MCF 10A (cell line): ENCODE measurements at regions not wholly inside any gene's neighbourhood (a gene's known extent, or its start where the extent isn't known, plus 50 kb on each side); places are given as distances from the start of the nearest gene placed in this dataset.
"Not testable (repeated sequence)": the region's sequence is repeated elsewhere in the genome, so short reads cannot be mapped to it uniquely, and the experiment has no call there.

ENCODE experiments used
- BruUV-seq: library from RNA; stranded (reverse); fragments of 400-500 nt; replicated peaks from 2 replicates; lab custom pipeline; 2021; lab: Mats Ljungman, UMichigan
- CTCF ChIA-PET: fragments of 300-600 bp; sonication (Branson Sonifier 250); formaldehyde crosslinking; extraction: SDS; loops from one replicate; lab custom pipeline; 2021; ENCODE audit warnings: antibody characterized with exemption, inconsistent platforms; lab: Yijun Ruan, JAX
- POLR2A ChIA-PET: fragments of 300-600, 350-650 bp; sonication (Branson Sonifier 250); formaldehyde crosslinking; extraction: SDS; loops from one replicate; lab custom pipeline; 2020; ENCODE audit warnings: antibody characterized with exemption, inconsistent platforms; lab: Yijun Ruan, JAX
- DNase-seq: peaks from one replicate; pipeline ENCODE4 v3.0.0-alpha.2; 2018; ENCODE audit not compliant: unreplicated experiment
- H3K27ac Mint-ChIP-seq: one replicate; pipeline ENCODE4 v1.8.0; 2022; ENCODE audit warnings: mild to moderate bottlenecking, low read depth, mixed read lengths; ENCODE audit not compliant: unreplicated experiment
- H3K27me3 Mint-ChIP-seq: one replicate; pipeline ENCODE4 v1.8.0; 2022; ENCODE audit warnings: mixed read lengths; ENCODE audit not compliant: insufficient read depth, unreplicated experiment
- H3K36me3 Mint-ChIP-seq: one replicate; pipeline ENCODE4 v1.8.0; 2022; ENCODE audit warnings: mild to moderate bottlenecking, moderate library complexity, mixed read lengths; ENCODE audit not compliant: insufficient read depth, unreplicated experiment
- H3K4me1 Mint-ChIP-seq: one replicate; pipeline ENCODE4 v1.8.0; 2022; ENCODE audit warnings: mixed read lengths; ENCODE audit not compliant: insufficient read depth, unreplicated experiment
- H3K4me3 Mint-ChIP-seq: one replicate; pipeline ENCODE4 v1.8.0; 2022; ENCODE audit warnings: mild to moderate bottlenecking, moderate library complexity, mixed read lengths; ENCODE audit not compliant: unreplicated experiment
- H3K9me3 Mint-ChIP-seq: one replicate; pipeline ENCODE4 v1.8.0; 2022; ENCODE audit warnings: mixed read lengths; ENCODE audit not compliant: unreplicated experiment
- intact Hi-C: fragments of 100-400 bp; cut with micrococcal nuclease; formaldehyde crosslinking; loops from 2 replicates; pipeline ENCODE4 v1.14.1; 2022
- TF ChIP-seq, protein P1 (sequence below): fragments of 200-600 bp; IDR thresholded peaks from one replicate; pipeline ENCODE4 v1.8.0; 2022; ENCODE audit warnings: antibody characterized with exemption, mild to moderate bottlenecking; ENCODE audit not compliant: unreplicated experiment

DNA sequence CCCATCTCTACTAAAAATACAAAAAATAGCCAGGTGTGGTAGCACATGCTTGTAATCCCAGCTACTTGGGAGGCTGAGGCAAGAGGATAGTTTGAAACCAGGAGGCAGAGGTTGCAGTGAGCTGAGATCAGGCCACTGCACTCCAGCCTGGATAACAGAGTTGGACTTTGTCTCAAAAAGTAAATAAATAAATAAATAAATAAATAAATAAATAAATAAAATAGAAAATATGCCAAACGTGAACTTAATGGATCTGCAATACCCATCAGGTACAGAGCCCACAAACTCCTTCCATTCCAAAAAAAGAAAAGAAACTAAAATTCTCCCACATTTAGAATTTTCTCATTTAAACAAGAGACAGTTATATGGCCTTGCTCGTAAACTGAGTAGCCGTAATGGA, 702.7 kb downstream of the CDH18 start:
- BruUV-seq, result no TSS peak

DNA sequence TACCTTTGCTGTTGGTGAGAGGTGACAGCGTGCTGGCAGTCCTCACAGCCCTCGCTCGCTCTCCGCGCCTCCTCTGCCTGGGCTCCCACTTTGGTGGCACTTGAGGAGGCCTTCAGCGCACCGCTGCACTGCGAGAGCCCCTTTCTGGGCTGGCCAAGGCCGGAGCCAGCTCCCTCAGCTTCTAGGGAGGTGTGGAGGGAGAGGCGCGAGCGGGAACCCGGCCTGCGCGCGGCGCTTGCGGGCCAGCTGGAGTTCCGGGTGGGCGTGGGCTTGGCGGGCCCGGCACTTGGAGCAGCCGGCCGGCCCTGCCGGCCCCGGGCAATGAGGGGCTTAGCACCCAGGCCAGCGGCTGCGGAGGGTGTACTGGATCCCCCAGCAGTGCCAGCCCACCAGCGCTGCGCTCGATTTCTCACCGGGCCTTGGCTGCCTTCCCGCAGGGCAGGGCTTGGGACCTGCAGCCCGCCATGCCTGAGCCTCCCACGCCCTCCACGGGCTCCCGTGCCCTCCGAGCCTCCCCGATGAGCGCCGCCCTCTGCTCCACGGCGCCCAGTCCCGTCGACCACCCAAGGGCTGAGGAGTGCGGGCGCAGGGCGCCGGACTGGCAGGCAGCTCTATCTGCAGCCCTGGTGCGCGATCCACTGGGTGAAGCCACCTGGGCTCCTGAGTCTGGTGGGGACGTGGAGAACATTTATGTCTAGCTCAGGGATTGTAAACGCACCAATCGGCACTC, 700.3 kb downstream of the CDH18 start:
- CTCF ChIA-PET, BruUV-seq, H3K9me3 Mint-ChIP-seq: not testable (repeated sequence)

More for the DNA sequence above, 702.7 kb downstream of the CDH18 start:
- Mint-ChIP-seq H3K4me3 (no peak overlapping the region), H3K27ac (peak overlapping the region; percentile 9), H3K4me1 (no peaks in the 10 kb centered on the region), H3K36me3 (no peaks in the 10 kb centered on the region), H3K27me3 (no peaks in the 10 kb centered on the region), H3K9me3 (no peaks in the 10 kb centered on the region)
- ChIA-PET CTCF (interaction anchor here (0.8 kb wide), 1 partner anchor 778 kb away, joined by 3 read pairs; no protein-coding TSS in a partner anchor), POLR2A (interaction anchor here (0.7 kb wide), 1 partner anchor 35 kb away, joined by 3 read pairs; no protein-coding TSS in a partner anchor)
- no peak for DNase-seq
- TF ChIP-seq, protein P1, sequence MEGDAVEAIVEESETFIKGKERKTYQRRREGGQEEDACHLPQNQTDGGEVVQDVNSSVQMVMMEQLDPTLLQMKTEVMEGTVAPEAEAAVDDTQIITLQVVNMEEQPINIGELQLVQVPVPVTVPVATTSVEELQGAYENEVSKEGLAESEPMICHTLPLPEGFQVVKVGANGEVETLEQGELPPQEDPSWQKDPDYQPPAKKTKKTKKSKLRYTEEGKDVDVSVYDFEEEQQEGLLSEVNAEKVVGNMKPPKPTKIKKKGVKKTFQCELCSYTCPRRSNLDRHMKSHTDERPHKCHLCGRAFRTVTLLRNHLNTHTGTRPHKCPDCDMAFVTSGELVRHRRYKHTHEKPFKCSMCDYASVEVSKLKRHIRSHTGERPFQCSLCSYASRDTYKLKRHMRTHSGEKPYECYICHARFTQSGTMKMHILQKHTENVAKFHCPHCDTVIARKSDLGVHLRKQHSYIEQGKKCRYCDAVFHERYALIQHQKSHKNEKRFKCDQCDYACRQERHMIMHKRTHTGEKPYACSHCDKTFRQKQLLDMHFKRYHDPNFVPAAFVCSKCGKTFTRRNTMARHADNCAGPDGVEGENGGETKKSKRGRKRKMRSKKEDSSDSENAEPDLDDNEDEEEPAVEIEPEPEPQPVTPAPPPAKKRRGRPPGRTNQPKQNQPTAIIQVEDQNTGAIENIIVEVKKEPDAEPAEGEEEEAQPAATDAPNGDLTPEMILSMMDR, result no peak
- intact Hi-C loops, result no loop called here

DNA sequence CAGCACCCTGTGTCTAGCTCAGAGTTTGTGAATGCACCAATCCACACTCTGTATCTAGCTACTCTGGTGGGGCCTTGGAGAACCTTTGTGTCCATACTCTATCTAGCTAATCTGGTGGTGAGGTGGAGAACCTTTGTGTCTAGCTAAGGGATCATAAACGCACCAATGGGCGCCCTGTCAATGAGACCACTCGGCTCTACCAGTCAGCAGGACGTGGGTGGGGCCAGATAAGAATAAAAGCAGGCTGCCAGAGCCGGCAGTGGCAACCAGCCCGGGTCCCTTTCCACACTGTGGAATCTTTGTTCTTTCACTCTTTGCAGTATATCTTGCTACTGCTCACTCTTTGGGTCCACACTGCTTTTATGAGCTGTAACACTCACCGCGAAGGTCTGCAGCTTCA, 699.7 kb downstream of the CDH18 start:
- intact Hi-C loops, H3K4me3 Mint-ChIP-seq, POLR2A ChIA-PET, BruUV-seq, H3K36me3 Mint-ChIP-seq, H3K4me1 Mint-ChIP-seq, H3K9me3 Mint-ChIP-seq, H3K27ac Mint-ChIP-seq, H3K27me3 Mint-ChIP-seq, DNase-seq: not testable (repeated sequence)
- CTCF ChIA-PET, result interaction anchor here (0.6 kb wide), 2 partner anchors 29 to 827 kb away, joined by 3 to 4 read pairs; no protein-coding TSS in a partner anchor

More for the DNA sequence above, 700.3 kb downstream of the CDH18 start:
- H3K4me3 Mint-ChIP-seq, intact Hi-C loops, H3K27me3 Mint-ChIP-seq, DNase-seq, H3K36me3 Mint-ChIP-seq, POLR2A ChIA-PET, H3K27ac Mint-ChIP-seq, H3K4me1 Mint-ChIP-seq: not testable (repeated sequence)

DNA sequence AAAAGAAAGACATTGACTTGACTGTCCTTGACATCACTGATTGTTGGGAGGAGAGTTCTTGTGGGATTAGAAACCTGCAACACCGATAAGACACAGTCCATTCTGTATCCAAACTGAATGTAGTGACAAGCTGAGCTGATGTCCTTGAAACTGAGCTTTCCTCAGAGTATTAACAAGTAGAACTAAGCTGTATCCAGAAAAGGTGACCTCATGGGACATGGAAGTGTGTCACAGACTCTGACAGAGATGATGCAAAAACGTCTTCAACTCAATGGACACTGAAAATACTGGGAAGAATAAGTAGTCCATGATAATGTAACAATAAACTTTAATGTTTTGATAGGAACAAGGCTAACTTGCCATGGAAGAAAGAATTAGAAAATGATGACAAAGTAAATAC, 690.1 kb downstream of the CDH18 start:
- no peak overlapping the region for H3K4me3 Mint-ChIP-seq
- H3K27me3 Mint-ChIP-seq, result no peaks in the 10 kb centered on the region
- CTCF ChIA-PET, result interaction anchor here (0.7 kb wide), 1 partner anchor 324 kb away, joined by 4 read pairs; no protein-coding TSS in a partner anchor
- POLR2A ChIA-PET, result no interaction called here
- intact Hi-C loops, result no loop called here
- TF ChIP-seq, protein P1, result no peak
- BruUV-seq, result no TSS peak
- H3K4me1 Mint-ChIP-seq, result no peaks in the 10 kb centered on the region
- H3K27ac Mint-ChIP-seq, result no peak overlapping the region
- no peaks in the 10 kb centered on the region for H3K36me3 Mint-ChIP-seq
- peaks cover 6% of the 10 kb centered on the region for H3K9me3 Mint-ChIP-seq
- no peak for DNase-seq

DNA sequence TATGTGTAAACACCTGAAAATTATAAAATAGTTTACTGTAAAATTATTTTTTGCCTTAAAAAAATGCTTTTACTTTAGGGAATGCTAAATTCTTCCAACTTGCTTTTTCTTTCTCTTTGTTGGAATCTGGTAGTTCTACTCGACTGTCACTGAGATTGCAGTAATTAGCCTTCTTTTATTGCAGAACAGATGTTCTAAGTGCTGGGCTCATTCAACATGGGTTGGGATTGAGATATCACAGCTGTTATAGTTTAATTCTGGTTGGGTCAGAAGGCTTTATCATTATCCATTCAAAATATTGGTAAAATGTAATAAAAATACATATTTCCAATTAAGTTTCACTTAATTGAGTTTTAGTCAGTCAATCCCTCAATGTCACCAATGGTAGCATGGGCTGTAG, 686.7 kb downstream of the CDH18 start:
- TF ChIP-seq, protein P1, result no peak
- Mint-ChIP-seq H3K4me1 (no peaks in the 10 kb centered on the region), H3K27ac (no peak overlapping the region), H3K4me3 (no peak overlapping the region), H3K27me3 (no peaks in the 10 kb centered on the region), H3K9me3 (peaks cover 6% of the 10 kb centered on the region), H3K36me3 (no peaks in the 10 kb centered on the region)
- ChIA-PET POLR2A (no interaction called here), CTCF (no interaction called here)
- no TSS peak for BruUV-seq
- intact Hi-C loops, result no loop called here
- no peak for DNase-seq
